ENCODE measurements at regions not wholly inside any gene's neighbourhood (a gene's known extent, or its start where the extent isn't known, plus 50 kb on each side); places are given as distances from the start of the nearest gene placed in this dataset.

GRCh38 chr13:90107661-90108060 lies 1239.8 kb upstream of the MIR17HG start:
- Histone ChIP-seq H3K4me1 (ENCODE audit: control insufficient read depth, insufficient read depth, low read length) (peaks cover 2% of the 10 kb centered on the region), H3K9me3 (ENCODE audit: control insufficient read depth, insufficient read depth, low read length) (no peaks in the 10 kb centered on the region), H3K27me3 (ENCODE audit: control insufficient read depth, insufficient read depth, low read length) (no peaks in the 10 kb centered on the region), H3K4me3 (ENCODE audit: low read depth, low read length) (no peak overlapping the region), H3K27ac (ENCODE audit: low read depth, low read length) (no peak overlapping the region), H3K36me3 (ENCODE audit: control insufficient read depth, insufficient read depth, low read length) (no peaks in the 10 kb centered on the region)
- peak in 1 of 6 donors; percentile 9 for DNase-seq (ENCODE audit: low read depth in 4 of 6, low spot score in 6 of 6)
- 45% methylated on average over 2 of the region's 2 CpGs for WGBS (ENCODE audit: insufficient coverage)

DNA sequence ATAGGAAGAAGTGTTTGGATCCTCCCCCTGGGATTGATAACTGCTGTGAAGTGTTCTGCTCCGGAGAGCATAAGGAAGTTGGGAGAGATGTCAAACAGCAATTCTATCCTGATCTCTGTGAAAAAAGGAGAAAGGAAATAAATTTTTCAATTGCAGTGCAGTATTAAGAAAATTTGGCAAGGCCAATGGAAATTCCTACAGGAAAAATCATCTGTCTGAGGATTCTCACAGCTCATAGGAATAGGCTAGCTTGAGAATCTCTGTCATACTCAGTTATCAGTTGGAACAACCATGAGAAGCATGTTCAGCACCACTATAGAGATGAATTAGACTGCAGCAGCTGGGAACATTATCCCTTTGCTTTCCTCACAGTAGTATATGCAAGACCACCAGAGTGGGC lies 1238.9 kb upstream of the MIR17HG start:
- H3K27me3 ChIP-seq (ENCODE audit: control insufficient read depth, insufficient read depth, low read length) = no peaks in the 10 kb centered on the region
- H3K36me3 ChIP-seq (ENCODE audit: control insufficient read depth, insufficient read depth, low read length) = no peaks in the 10 kb centered on the region
- H3K4me1 ChIP-seq (ENCODE audit: control insufficient read depth, insufficient read depth, low read length) = peaks cover 2% of the 10 kb centered on the region
- no CpG with 5 or more reads among the region's 1 CpG for WGBS (ENCODE audit: insufficient coverage)
- no peak overlapping the region for H3K4me3 ChIP-seq (ENCODE audit: low read depth, low read length)
- H3K27ac ChIP-seq (ENCODE audit: low read depth, low read length) = no peak overlapping the region
- no peaks in the 10 kb centered on the region for H3K9me3 ChIP-seq (ENCODE audit: control insufficient read depth, insufficient read depth, low read length)
- DNase-seq (ENCODE audit: low read depth in 4 of 6, low spot score in 6 of 6) = no peak

GRCh38 chr13:90116121-90116520 lies 1231.4 kb upstream of the MIR17HG start:
- H3K36me3 ChIP-seq (ENCODE audit: control insufficient read depth, insufficient read depth, low read length) = no peaks in the 10 kb centered on the region
- no peak overlapping the region for H3K4me3 ChIP-seq (ENCODE audit: low read depth, low read length)
- no peak overlapping the region for H3K27ac ChIP-seq (ENCODE audit: low read depth, low read length)
- H3K27me3 ChIP-seq (ENCODE audit: control insufficient read depth, insufficient read depth, low read length) = no peaks in the 10 kb centered on the region
- DNase-seq (ENCODE audit: low read depth in 4 of 6, low spot score in 6 of 6) = no peak
- no peaks in the 10 kb centered on the region for H3K9me3 ChIP-seq (ENCODE audit: control insufficient read depth, insufficient read depth, low read length)
- H3K4me1 ChIP-seq (ENCODE audit: control insufficient read depth, insufficient read depth, low read length) = no peaks in the 10 kb centered on the region

DNA sequence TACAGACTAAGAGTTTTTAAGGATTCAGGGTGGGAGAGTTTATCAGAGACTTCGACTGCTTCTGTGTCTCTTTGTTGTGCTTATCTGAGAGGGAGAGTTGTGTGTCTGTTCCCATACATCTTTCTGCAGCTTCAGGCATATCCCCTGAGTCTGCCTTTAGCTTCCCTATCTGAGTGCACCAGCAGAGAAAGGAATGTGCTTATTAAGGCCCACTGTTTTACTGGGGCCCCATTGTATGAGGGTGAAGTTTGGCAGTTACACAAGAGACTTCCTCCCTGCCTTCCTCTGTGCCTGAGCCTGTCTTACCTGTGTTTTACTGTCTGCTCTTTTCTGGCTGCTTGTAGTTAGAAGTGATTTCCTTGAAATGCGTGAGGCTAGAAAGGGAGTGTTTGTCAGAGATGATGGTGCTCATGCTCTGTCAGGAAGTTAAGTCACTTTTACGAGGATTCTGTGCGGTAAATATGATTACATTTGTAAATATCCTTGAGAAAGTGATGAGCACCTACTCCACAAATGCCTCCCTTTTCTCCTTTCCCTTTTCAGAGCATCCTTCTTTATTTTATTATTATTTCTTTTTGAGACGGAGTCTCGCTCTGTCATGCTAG lies 1228.9 kb upstream of the MIR17HG start:
- no peaks in the 10 kb centered on the region for H3K4me1 ChIP-seq (ENCODE audit: control insufficient read depth, insufficient read depth, low read length)
- 83% methylated on average over 1 of the region's 6 CpGs for WGBS (ENCODE audit: insufficient coverage)
- no peak overlapping the region for H3K27ac ChIP-seq (ENCODE audit: low read depth, low read length)
- no peak for DNase-seq (ENCODE audit: low read depth in 4 of 6, low spot score in 6 of 6)
- H3K9me3 ChIP-seq (ENCODE audit: control insufficient read depth, insufficient read depth, low read length) = no peaks in the 10 kb centered on the region
- no peak overlapping the region for H3K4me3 ChIP-seq (ENCODE audit: low read depth, low read length)
- H3K36me3 ChIP-seq (ENCODE audit: control insufficient read depth, insufficient read depth, low read length) = no peaks in the 10 kb centered on the region
- no peaks in the 10 kb centered on the region for H3K27me3 ChIP-seq (ENCODE audit: control insufficient read depth, insufficient read depth, low read length)

DNA sequence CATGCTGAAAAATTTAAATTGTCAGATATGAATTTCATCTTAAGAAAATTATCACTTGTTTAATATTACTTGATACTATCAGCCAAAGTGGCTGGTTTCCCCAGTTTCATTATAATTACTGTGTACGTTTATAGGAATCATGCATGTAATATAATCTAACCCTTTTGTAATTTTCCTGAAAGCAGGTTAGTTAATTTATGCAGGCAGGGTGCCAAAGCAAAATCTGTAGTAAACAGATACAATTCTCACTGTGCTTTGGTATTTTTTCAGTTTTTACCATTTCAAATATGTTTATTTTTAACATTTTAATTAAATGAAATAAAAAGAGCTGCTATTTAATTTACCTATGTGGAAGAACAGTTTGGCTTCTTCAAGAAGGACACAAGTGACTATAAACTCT lies 1227.5 kb upstream of the MIR17HG start:
- H3K27me3 ChIP-seq (ENCODE audit: control insufficient read depth, insufficient read depth, low read length) = no peaks in the 10 kb centered on the region
- no peak overlapping the region for H3K4me3 ChIP-seq (ENCODE audit: low read depth, low read length)
- H3K27ac ChIP-seq (ENCODE audit: low read depth, low read length) = no peak overlapping the region
- DNase-seq (ENCODE audit: low read depth in 4 of 6, low spot score in 6 of 6) = peak in 2 of 6 donors; percentile 16 to 52
- H3K9me3 ChIP-seq (ENCODE audit: control insufficient read depth, insufficient read depth, low read length) = no peaks in the 10 kb centered on the region
- H3K4me1 ChIP-seq (ENCODE audit: control insufficient read depth, insufficient read depth, low read length) = no peaks in the 10 kb centered on the region
- H3K36me3 ChIP-seq (ENCODE audit: control insufficient read depth, insufficient read depth, low read length) = no peaks in the 10 kb centered on the region
- no CpG with 5 or more reads among the region's 1 CpG for WGBS (ENCODE audit: insufficient coverage)

- no peak for DNase-seq (ENCODE audit: low read depth in 4 of 6, low spot score in 6 of 6)
- no CpG with 5 or more reads among the region's 1 CpG for WGBS (ENCODE audit: insufficient coverage)
- Histone ChIP-seq H3K9me3 (ENCODE audit: control insufficient read depth, insufficient read depth, low read length) (no peaks in the 10 kb centered on the region), H3K4me1 (ENCODE audit: control insufficient read depth, insufficient read depth, low read length) (no peaks in the 10 kb centered on the region), H3K27ac (ENCODE audit: low read depth, low read length) (no peak overlapping the region), H3K27me3 (ENCODE audit: control insufficient read depth, insufficient read depth, low read length) (no peaks in the 10 kb centered on the region), H3K4me3 (ENCODE audit: low read depth, low read length) (no peak overlapping the region), H3K36me3 (ENCODE audit: control insufficient read depth, insufficient read depth, low read length) (no peaks in the 10 kb centered on the region)
Measured at GRCh38 chr13:90121784-90122183, 1225.7 kb upstream of the MIR17HG start.

- H3K4me1 ChIP-seq (ENCODE audit: control insufficient read depth, insufficient read depth, low read length) = no peaks in the 10 kb centered on the region
- no peak for DNase-seq (ENCODE audit: low read depth in 4 of 6, low spot score in 6 of 6)
- H3K4me3 ChIP-seq (ENCODE audit: low read depth, low read length) = no peak overlapping the region
- no CpG with 5 or more reads among the region's 2 CpGs for WGBS (ENCODE audit: insufficient coverage)
- H3K27ac ChIP-seq (ENCODE audit: low read depth, low read length) = no peak overlapping the region
- no peaks in the 10 kb centered on the region for H3K36me3 ChIP-seq (ENCODE audit: control insufficient read depth, insufficient read depth, low read length)
- H3K9me3 ChIP-seq (ENCODE audit: control insufficient read depth, insufficient read depth, low read length) = no peaks in the 10 kb centered on the region
- no peaks in the 10 kb centered on the region for H3K27me3 ChIP-seq (ENCODE audit: control insufficient read depth, insufficient read depth, low read length)
Measured at GRCh38 chr13:90122531-90122930, 1225.0 kb upstream of the MIR17HG start.

- WGBS (ENCODE audit: insufficient coverage) = 61% methylated on average over 2 of the region's 3 CpGs
- H3K36me3 ChIP-seq (ENCODE audit: control insufficient read depth, insufficient read depth, low read length) = no peaks in the 10 kb centered on the region
- no peaks in the 10 kb centered on the region for H3K9me3 ChIP-seq (ENCODE audit: control insufficient read depth, insufficient read depth, low read length)
- H3K4me1 ChIP-seq (ENCODE audit: control insufficient read depth, insufficient read depth, low read length) = no peaks in the 10 kb centered on the region
- H3K27ac ChIP-seq (ENCODE audit: low read depth, low read length) = no peak overlapping the region
- DNase-seq (ENCODE audit: low read depth in 4 of 6, low spot score in 6 of 6) = no peak
- H3K4me3 ChIP-seq (ENCODE audit: low read depth, low read length) = no peak overlapping the region
- no peaks in the 10 kb centered on the region for H3K27me3 ChIP-seq (ENCODE audit: control insufficient read depth, insufficient read depth, low read length)
Measured at GRCh38 chr13:90135558-90135957, 1211.9 kb upstream of the MIR17HG start.

GRCh38 chr13:90142251-90142650 lies 1205.2 kb upstream of the MIR17HG start:
- Histone ChIP-seq H3K4me1 (ENCODE audit: control insufficient read depth, insufficient read depth, low read length) (no peaks in the 10 kb centered on the region), H3K27ac (ENCODE audit: low read depth, low read length) (no peak overlapping the region), H3K27me3 (ENCODE audit: control insufficient read depth, insufficient read depth, low read length) (no peaks in the 10 kb centered on the region), H3K4me3 (ENCODE audit: low read depth, low read length) (no peak overlapping the region), H3K36me3 (ENCODE audit: control insufficient read depth, insufficient read depth, low read length) (no peaks in the 10 kb centered on the region), H3K9me3 (ENCODE audit: control insufficient read depth, insufficient read depth, low read length) (no peaks in the 10 kb centered on the region)
- DNase-seq (ENCODE audit: low read depth in 4 of 6, low spot score in 6 of 6) = no peak
- WGBS (ENCODE audit: insufficient coverage) = 17% methylated on average over 1 of the region's 5 CpGs

DNA sequence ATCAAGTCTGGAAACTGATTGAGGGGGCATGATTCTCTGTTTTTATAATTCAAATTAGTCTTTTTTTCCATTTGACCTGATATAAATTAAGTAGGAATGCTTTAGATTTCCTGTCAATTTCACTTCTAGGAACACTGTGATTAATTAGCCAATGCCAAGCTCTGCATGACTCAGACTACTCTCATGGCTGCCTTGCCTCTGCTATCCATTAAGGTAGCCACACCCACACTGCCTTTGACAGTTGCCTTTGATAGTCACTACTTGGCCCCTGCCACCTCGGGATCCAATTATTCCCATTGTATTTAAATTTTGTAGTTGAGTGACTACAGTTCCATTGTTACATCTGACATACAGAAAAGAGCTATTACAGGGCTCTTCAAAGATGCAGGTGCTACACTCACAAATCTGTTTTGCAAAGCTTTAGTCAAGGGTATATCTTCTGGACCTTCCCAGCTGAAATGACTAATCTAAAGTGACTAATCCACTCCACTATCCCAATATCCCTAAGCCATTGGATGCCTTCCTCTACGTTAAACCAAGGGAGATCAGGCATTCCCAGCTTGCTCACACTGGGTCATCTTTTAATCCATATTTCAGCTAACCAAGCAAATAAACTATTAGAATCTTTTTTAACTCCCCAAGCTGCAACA lies 1193.1 kb upstream of the MIR17HG start:
- Histone ChIP-seq H3K4me1 (ENCODE audit: control insufficient read depth, insufficient read depth, low read length) (no peaks in the 10 kb centered on the region), H3K27ac (ENCODE audit: low read depth, low read length) (no peak overlapping the region), H3K27me3 (ENCODE audit: control insufficient read depth, insufficient read depth, low read length) (no peaks in the 10 kb centered on the region), H3K4me3 (ENCODE audit: low read depth, low read length) (no peak overlapping the region), H3K36me3 (ENCODE audit: control insufficient read depth, insufficient read depth, low read length) (no peaks in the 10 kb centered on the region), H3K9me3 (ENCODE audit: control insufficient read depth, insufficient read depth, low read length) (no peaks in the 10 kb centered on the region)
- DNase-seq (ENCODE audit: low read depth in 4 of 6, low spot score in 6 of 6) = no peak
- WGBS (ENCODE audit: insufficient coverage) = 100% methylated on average over 1 of the region's 2 CpGs

Measured in spinal cord (tissue), 9 donors.